Activated naive CD8-positive, alpha-beta T cell (primary cell): ENCODE measurements at regions not wholly inside any gene's neighbourhood (a gene's known extent, or its start where the extent isn't known, plus 50 kb on each side); places are given as distances from the start of the nearest gene placed in this dataset.

Source experiments
- H3K27ac Mint-ChIP-seq: one replicate; pipeline ENCODE4 v1.8.0; 2021; ENCODE audit warnings: mixed read lengths
- H3K27me3 Mint-ChIP-seq: one replicate; pipeline ENCODE4 v1.8.0; 2021; ENCODE audit warnings: mixed read lengths
- H3K36me3 Mint-ChIP-seq: one replicate; pipeline ENCODE4 v1.8.0; 2021; ENCODE audit warnings: mixed read lengths
- H3K4me1 Mint-ChIP-seq: one replicate; pipeline ENCODE4 v1.8.0; 2021; ENCODE audit warnings: low read depth, mixed read lengths
- H3K4me3 Mint-ChIP-seq: one replicate; pipeline ENCODE4 v1.8.0; 2021; ENCODE audit warnings: mild to moderate bottlenecking, mixed read lengths
- H3K9me3 Mint-ChIP-seq: one replicate; pipeline ENCODE4 v1.8.0; 2021; ENCODE audit warnings: low read depth, mixed read lengths

DNA sequence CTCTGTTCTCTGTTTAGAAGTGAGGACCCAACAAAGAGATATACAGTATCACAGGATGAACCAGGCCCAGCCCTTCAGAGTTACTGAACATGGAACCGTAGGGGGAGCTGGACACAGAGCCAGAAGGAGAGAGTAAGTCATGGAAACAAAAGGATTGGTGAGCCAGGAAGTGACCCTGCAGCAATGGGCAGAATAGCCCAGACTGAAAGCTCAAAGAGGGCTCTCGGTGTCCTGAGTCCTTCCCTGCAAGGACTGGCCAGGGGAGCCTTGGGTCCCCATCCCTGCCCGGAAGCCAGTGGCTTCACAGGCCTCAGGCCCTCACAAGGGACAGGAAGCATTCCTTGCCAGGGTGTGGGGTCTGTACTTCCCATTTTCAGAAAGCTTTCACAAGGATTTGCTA is 150.6 kb downstream of the SPATA19 start:
- Mint-ChIP-seq H3K4me3 (no peak overlapping the region), H3K27me3 (no peaks in the 10 kb centered on the region)

GRCh38 chr11:133693110-133693509 is 152.2 kb downstream of the SPATA19 start:
- H3K27ac Mint-ChIP-seq, result no peak overlapping the region
- no peaks in the 10 kb centered on the region for H3K36me3 Mint-ChIP-seq
- H3K4me3 Mint-ChIP-seq, result no peak overlapping the region
- peaks cover 1% of the 10 kb centered on the region for H3K27me3 Mint-ChIP-seq
- no peaks in the 10 kb centered on the region for H3K4me1 Mint-ChIP-seq
- no peaks in the 10 kb centered on the region for H3K9me3 Mint-ChIP-seq

More for the DNA sequence above, 150.6 kb downstream of the SPATA19 start:
- Mint-ChIP-seq H3K9me3 (no peaks in the 10 kb centered on the region), H3K27ac (no peak overlapping the region), H3K4me1 (no peaks in the 10 kb centered on the region), H3K36me3 (no peaks in the 10 kb centered on the region)

GRCh38 chr11:133692126-133692934 is 153.0 kb downstream of the SPATA19 start:
- peaks cover 1% of the 10 kb centered on the region for H3K27me3 Mint-ChIP-seq
- H3K4me3 Mint-ChIP-seq, result no peak overlapping the region
- no peak overlapping the region for H3K27ac Mint-ChIP-seq
- no peaks in the 10 kb centered on the region for H3K9me3 Mint-ChIP-seq
- no peaks in the 10 kb centered on the region for H3K36me3 Mint-ChIP-seq
- no peaks in the 10 kb centered on the region for H3K4me1 Mint-ChIP-seq

DNA sequence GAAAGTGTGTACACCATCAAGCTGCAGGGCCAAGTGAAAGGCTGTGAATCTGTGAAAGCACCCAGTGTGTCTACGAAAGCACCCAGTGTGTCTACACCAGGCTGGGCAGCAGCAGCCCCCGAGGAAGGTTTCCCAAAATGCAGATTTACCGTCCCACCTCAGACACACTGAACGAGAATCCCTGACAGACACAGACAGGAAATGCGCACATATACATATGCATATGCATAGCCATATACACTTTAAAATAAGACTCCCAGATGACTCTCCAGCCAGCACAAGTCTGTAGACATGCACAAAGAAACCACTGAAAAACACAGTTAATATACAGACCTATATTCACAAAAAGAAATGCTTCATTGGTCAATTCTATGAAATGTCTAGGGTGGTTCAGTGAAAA is 155.5 kb upstream of the OPCML start:
- no peak overlapping the region for H3K27ac Mint-ChIP-seq
- H3K27me3 Mint-ChIP-seq, result peaks cover 9% of the 10 kb centered on the region
- no peaks in the 10 kb centered on the region for H3K36me3 Mint-ChIP-seq
- no peaks in the 10 kb centered on the region for H3K4me1 Mint-ChIP-seq
- no peaks in the 10 kb centered on the region for H3K9me3 Mint-ChIP-seq
- no peak overlapping the region for H3K4me3 Mint-ChIP-seq

- Mint-ChIP-seq H3K4me3 (no peak overlapping the region), H3K27me3 (peaks cover 16% of the 10 kb centered on the region), H3K9me3 (no peaks in the 10 kb centered on the region), H3K36me3 (no peaks in the 10 kb centered on the region), H3K4me1 (no peaks in the 10 kb centered on the region), H3K27ac (no peak overlapping the region)
Measured at GRCh38 chr11:133681901-133682300, 149.6 kb upstream of the OPCML start.

DNA sequence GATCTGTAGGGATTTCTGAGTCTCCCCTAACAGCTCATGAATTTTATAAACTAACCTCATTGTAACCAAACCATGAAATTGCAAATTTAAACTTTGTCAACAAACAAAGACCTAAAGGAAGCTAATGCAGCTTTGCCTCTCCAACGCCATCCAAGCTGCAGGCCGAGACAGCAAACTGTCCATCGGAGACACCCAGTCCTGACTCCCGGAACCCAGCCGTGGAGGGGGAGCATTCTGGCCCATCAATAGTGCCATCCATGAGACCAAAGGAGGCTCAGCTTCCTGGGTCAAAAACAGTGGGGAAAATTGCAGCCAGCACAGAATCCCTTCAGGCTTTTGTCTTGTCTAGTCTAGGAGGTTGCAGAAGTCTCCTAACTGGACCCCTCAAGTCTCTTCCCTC is 147.6 kb upstream of the OPCML start:
- H3K27me3 Mint-ChIP-seq, result peaks cover 19% of the 10 kb centered on the region
- H3K9me3 Mint-ChIP-seq, result peaks cover 3% of the 10 kb centered on the region
- no peaks in the 10 kb centered on the region for H3K4me1 Mint-ChIP-seq
- no peak overlapping the region for H3K4me3 Mint-ChIP-seq
- no peak overlapping the region for H3K27ac Mint-ChIP-seq
- H3K36me3 Mint-ChIP-seq, result no peaks in the 10 kb centered on the region

GRCh38 chr11:133678191-133678590 is 145.9 kb upstream of the OPCML start:
- Mint-ChIP-seq H3K9me3 (peaks cover 9% of the 10 kb centered on the region), H3K27me3 (peaks cover 17% of the 10 kb centered on the region), H3K4me1 (no peaks in the 10 kb centered on the region), H3K27ac (no peak overlapping the region), H3K4me3 (no peak overlapping the region), H3K36me3 (no peaks in the 10 kb centered on the region)

GRCh38 chr11:133677387-133677786 is 145.1 kb upstream of the OPCML start:
- Mint-ChIP-seq H3K4me3 (no peak overlapping the region), H3K36me3 (no peaks in the 10 kb centered on the region), H3K4me1 (no peaks in the 10 kb centered on the region), H3K27ac (no peak overlapping the region), H3K9me3 (peaks cover 9% of the 10 kb centered on the region), H3K27me3 (peaks cover 17% of the 10 kb centered on the region)

DNA sequence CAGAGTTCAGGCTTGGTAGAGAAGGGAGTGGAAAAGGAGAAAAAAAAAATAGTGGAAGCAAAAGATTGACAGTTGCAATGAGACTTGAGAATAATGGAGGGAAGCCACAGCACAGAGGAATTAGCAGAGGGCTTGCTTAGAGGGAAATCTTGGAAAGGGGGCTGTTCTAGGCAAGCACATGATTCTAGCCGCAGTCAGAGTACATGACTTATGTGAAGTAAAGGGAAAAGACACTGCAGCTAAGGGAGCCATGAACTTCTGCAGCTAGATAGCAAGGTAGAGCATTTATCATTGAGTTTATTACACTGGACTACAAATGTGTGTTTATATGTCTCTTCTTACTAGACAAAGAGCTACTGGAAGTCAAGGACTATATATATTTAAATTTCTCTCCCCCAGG is 144.0 kb upstream of the OPCML start:
- Mint-ChIP-seq H3K36me3 (no peaks in the 10 kb centered on the region), H3K4me1 (no peaks in the 10 kb centered on the region), H3K27me3 (peaks cover 17% of the 10 kb centered on the region)

DNA sequence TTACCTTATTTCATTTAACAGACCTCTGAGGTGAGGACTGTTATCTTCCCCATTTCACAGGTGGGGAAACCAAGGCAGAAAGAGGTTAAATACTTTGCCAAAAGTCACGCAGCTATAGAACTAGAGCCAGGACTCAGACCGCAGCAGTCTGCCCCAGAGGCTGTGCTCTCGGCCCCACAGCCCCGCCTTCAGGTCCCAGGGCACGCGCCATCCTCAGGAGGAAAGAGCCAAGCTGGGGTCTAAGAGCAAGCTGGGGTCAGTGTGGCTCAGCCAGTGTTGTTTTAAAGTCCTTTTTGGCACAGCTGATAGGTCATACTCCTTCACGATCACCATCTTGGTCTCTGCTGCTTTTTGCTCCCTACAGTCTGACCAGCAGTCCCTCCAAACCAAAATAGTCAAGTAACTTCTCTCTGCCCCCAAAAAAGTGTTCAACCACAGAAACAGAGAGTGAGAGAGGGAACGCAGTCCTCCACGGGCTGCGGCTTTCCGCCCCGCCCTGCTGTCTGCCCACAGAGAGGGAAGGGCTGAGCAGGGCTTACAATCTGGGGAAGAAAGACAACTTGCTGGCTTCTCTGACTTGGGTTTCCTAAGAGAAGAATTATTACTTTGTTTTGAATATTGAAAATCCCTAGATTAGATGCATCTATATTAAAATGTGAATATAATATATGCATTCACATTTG is 137.2 kb upstream of the OPCML start:
- Mint-ChIP-seq H3K4me3 (no peak overlapping the region), H3K36me3 (no peaks in the 10 kb centered on the region), H3K27ac (no peak overlapping the region), H3K9me3 (peaks cover 2% of the 10 kb centered on the region), H3K27me3 (peaks cover 6% of the 10 kb centered on the region), H3K4me1 (no peaks in the 10 kb centered on the region)

More for the DNA sequence above, 144.0 kb upstream of the OPCML start:
- peaks cover 9% of the 10 kb centered on the region for H3K9me3 Mint-ChIP-seq
- no peak overlapping the region for H3K27ac Mint-ChIP-seq
- no peak overlapping the region for H3K4me3 Mint-ChIP-seq

- no peaks in the 10 kb centered on the region for H3K4me1 Mint-ChIP-seq
- H3K4me3 Mint-ChIP-seq, result no peak overlapping the region
- no peak overlapping the region for H3K27ac Mint-ChIP-seq
- no peaks in the 10 kb centered on the region for H3K27me3 Mint-ChIP-seq
- H3K36me3 Mint-ChIP-seq, result no peaks in the 10 kb centered on the region
- no peaks in the 10 kb centered on the region for H3K9me3 Mint-ChIP-seq
Measured at GRCh38 chr11:133663135-133663985, 131.1 kb upstream of the OPCML start.

GRCh38 chr11:133661846-133662245 is 129.5 kb upstream of the OPCML start:
- Mint-ChIP-seq H3K4me1 (no peaks in the 10 kb centered on the region), H3K27me3 (no peaks in the 10 kb centered on the region), H3K36me3 (no peaks in the 10 kb centered on the region), H3K9me3 (peaks cover 5% of the 10 kb centered on the region), H3K4me3 (no peak overlapping the region), H3K27ac (no peak overlapping the region)

- Mint-ChIP-seq H3K4me3 (no peak overlapping the region), H3K9me3 (peaks cover 5% of the 10 kb centered on the region), H3K27me3 (no peaks in the 10 kb centered on the region), H3K36me3 (no peaks in the 10 kb centered on the region), H3K27ac (no peak overlapping the region), H3K4me1 (no peaks in the 10 kb centered on the region)
Measured at GRCh38 chr11:133660202-133660568, 127.9 kb upstream of the OPCML start.

GRCh38 chr11:133659538-133660201 is 127.4 kb upstream of the OPCML start:
- H3K36me3 Mint-ChIP-seq, result no peaks in the 10 kb centered on the region

More at GRCh38 chr11:133659538-133660201, 127.4 kb upstream of the OPCML start:
- Mint-ChIP-seq H3K9me3 (peaks cover 5% of the 10 kb centered on the region), H3K4me1 (no peaks in the 10 kb centered on the region), H3K27me3 (no peaks in the 10 kb centered on the region), H3K27ac (no peak overlapping the region), H3K4me3 (no peak overlapping the region)
